GM23248 (cell line): ENCODE measurements at regions not wholly inside any gene's neighbourhood (a gene's known extent, or its start where the extent isn't known, plus 50 kb on each side); places are given as distances from the start of the nearest gene placed in this dataset.

Experiments
- DNase-seq: peaks from one replicate; pipeline ENCODE4 v3.0.0-alpha.2; 2015
- H2AFZ ChIP-seq: fragments of 200-600 bp; sonication (generic); 2 replicates; pipeline ENCODE4 v1.6.1; 2016; ENCODE audit warnings: antibody characterized with exemption
- H3F3A ChIP-seq: fragments of 200-600 bp; sonication (generic); 2 replicates; pipeline ENCODE4 v1.6.1; 2016; ENCODE audit warnings: mild to moderate bottlenecking, antibody characterized with exemption, mixed run types; ENCODE audit not compliant: insufficient read depth
- H3K27ac ChIP-seq: fragments of 200-600 bp; sonication (generic); 2 replicates; pipeline ENCODE4 v1.5.1; 2016; ENCODE audit warnings: mild to moderate bottlenecking
- H3K27me3 ChIP-seq: fragments of 200-600 bp; sonication (generic); replicated peaks from 2 replicates; pipeline ENCODE4 v1.6.1; 2016; ENCODE audit warnings: mild to moderate bottlenecking; ENCODE audit not compliant: insufficient read depth
- H3K36me3 ChIP-seq: fragments of 200-600 bp; sonication (generic); 2 replicates; pipeline ENCODE4 v1.6.1; 2016; ENCODE audit warnings: low read depth, mild to moderate bottlenecking
- H3K4me1 ChIP-seq: fragments of 200-600 bp; sonication (generic); 2 replicates; pipeline ENCODE4 v1.6.1; 2016; ENCODE audit warnings: mild to moderate bottlenecking; ENCODE audit not compliant: insufficient read depth
- H3K4me2 ChIP-seq: fragments of 200-600 bp; sonication (generic); one replicate; pipeline ENCODE4 v1.6.1; 2016; ENCODE audit warnings: mild to moderate bottlenecking; ENCODE audit not compliant: unreplicated experiment
- H3K4me3 ChIP-seq: fragments of 200-600 bp; sonication (generic); 2 replicates; pipeline ENCODE4 v1.5.1; 2016; ENCODE audit warnings: mild to moderate bottlenecking
- H3K79me2 ChIP-seq: fragments of 200-600 bp; sonication (generic); 2 replicates; pipeline ENCODE4 v1.6.1; 2016; ENCODE audit warnings: mild to moderate bottlenecking; ENCODE audit not compliant: insufficient read depth
- H3K9ac ChIP-seq: fragments of 200-600 bp; sonication (generic); 2 replicates; pipeline ENCODE4 v1.6.1; 2016; ENCODE audit warnings: mild to moderate bottlenecking
- H3K9me2 ChIP-seq: fragments of 200-600 bp; sonication (generic); 2 replicates; pipeline ENCODE4 v1.6.1; 2016; ENCODE audit warnings: mixed run types, mild to moderate bottlenecking, moderate library complexity; ENCODE audit not compliant: insufficient read depth
- H3K9me3 ChIP-seq: fragments of 200-600 bp; sonication (generic); one replicate; pipeline ENCODE4 v1.6.1; 2017; ENCODE audit warnings: low read depth
- H4K20me1 ChIP-seq: fragments of 200-600 bp; sonication (generic); 2 replicates; pipeline ENCODE4 v1.6.0; 2016; ENCODE audit not compliant: insufficient read depth
- EZH2 ChIP-seq: fragments of 200-600 bp; sonication (generic); IDR thresholded peaks from 2 replicates; pipeline ENCODE4 v1.6.1; 2018; ENCODE audit warnings: antibody characterized with exemption, mild to moderate bottlenecking; ENCODE audit not compliant: insufficient read depth, poor library complexity, severe bottlenecking
- EZH2phosphoT487 ChIP-seq: fragments of 200-600 bp; sonication (generic); IDR thresholded peaks from 2 replicates; pipeline ENCODE4 v1.6.1; 2018; ENCODE audit warnings: antibody characterized with exemption, moderate library complexity, mild to moderate bottlenecking, low read depth; ENCODE audit not compliant: insufficient read depth
- WGBS, 2 experiments: methylation state at CpG; one replicate each; pipeline ENCODE4 v1.1.6; 2015 to 2017; ENCODE audit warnings: low lambda C conversion rate in 2 of 2, low coverage in 1 of 2; ENCODE audit errors: missing lambda C conversion rate in 2 of 2; 5-methylcytosine and 5-hydroxymethylcytosine counted together
- in situ Hi-C: fragments of 300-500 bp; cut with MboI; formaldehyde crosslinking; loops from 2 replicates; pipeline ENCODE4 v1.15.0; 2020

- H4K20me1 ChIP-seq = no peaks in the 10 kb centered on the region
- H3K79me2 ChIP-seq = no peaks in the 10 kb centered on the region
- no peak for DNase-seq
- no peaks in the 10 kb centered on the region for H3K4me1 ChIP-seq
- 60 to 65% methylated on average over 3 of the region's 3 CpGs for WGBS, 2 experiments
- no peak overlapping the region for H3K27ac ChIP-seq
- no peak overlapping the region for H3K4me2 ChIP-seq
- H3K9ac ChIP-seq = no peak overlapping the region
- no peak overlapping the region for H3K4me3 ChIP-seq
- in situ Hi-C loops = no loop called here
- H3K27me3 ChIP-seq = no peaks in the 10 kb centered on the region
- TF ChIP-seq EZH2phosphoT487 (no peak), EZH2 (no peak)
- no peaks in the 10 kb centered on the region for H3F3A ChIP-seq
- H2AFZ ChIP-seq = no peak overlapping the region
- H3K36me3 ChIP-seq = no peaks in the 10 kb centered on the region
- H3K9me3 ChIP-seq = no peaks in the 10 kb centered on the region
- H3K9me2 ChIP-seq = no peaks in the 10 kb centered on the region
Measured at GRCh38 chr2:155872396-155872795, 460.1 kb downstream of the NR4A2 start.

- Histone ChIP-seq H3K9me3 (no peaks in the 10 kb centered on the region), H3K9me2 (no peaks in the 10 kb centered on the region), H2AFZ (no peak overlapping the region), H3F3A (no peaks in the 10 kb centered on the region), H3K9ac (no peak overlapping the region), H3K4me3 (no peak overlapping the region), H3K36me3 (no peaks in the 10 kb centered on the region), H3K27ac (no peak overlapping the region), H4K20me1 (no peaks in the 10 kb centered on the region), H3K79me2 (no peaks in the 10 kb centered on the region), H3K4me1 (no peaks in the 10 kb centered on the region), H3K4me2 (no peak overlapping the region), H3K27me3 (no peaks in the 10 kb centered on the region)
- 17 to 18% methylated on average over 4 of the region's 4 CpGs for WGBS, 2 experiments
- in situ Hi-C loops = no loop called here
- DNase-seq = no peak
- no peak for TF ChIP-seq EZH2
- no peak for TF ChIP-seq EZH2phosphoT487
Measured at GRCh38 chr2:155871940-155872339, 460.6 kb downstream of the NR4A2 start.

GRCh38 chr2:155867564-155867963 lies 465.0 kb downstream of the NR4A2 start:
- Histone ChIP-seq H3K4me3 (no peak overlapping the region), H3K4me1 (no peaks in the 10 kb centered on the region), H3K9ac (no peak overlapping the region), H3K9me2 (no peaks in the 10 kb centered on the region), H3F3A (no peaks in the 10 kb centered on the region), H4K20me1 (no peaks in the 10 kb centered on the region), H3K79me2 (no peaks in the 10 kb centered on the region), H3K9me3 (no peaks in the 10 kb centered on the region), H3K27ac (no peak overlapping the region), H2AFZ (no peak overlapping the region), H3K4me2 (no peak overlapping the region), H3K36me3 (no peaks in the 10 kb centered on the region), H3K27me3 (no peaks in the 10 kb centered on the region)
- in situ Hi-C loops = no loop called here
- WGBS, 2 experiments = 42 to 57% methylated on average over 3 of the region's 3 CpGs
- no peak for TF ChIP-seq EZH2phosphoT487
- TF ChIP-seq EZH2 = no peak
- no peak for DNase-seq

DNA sequence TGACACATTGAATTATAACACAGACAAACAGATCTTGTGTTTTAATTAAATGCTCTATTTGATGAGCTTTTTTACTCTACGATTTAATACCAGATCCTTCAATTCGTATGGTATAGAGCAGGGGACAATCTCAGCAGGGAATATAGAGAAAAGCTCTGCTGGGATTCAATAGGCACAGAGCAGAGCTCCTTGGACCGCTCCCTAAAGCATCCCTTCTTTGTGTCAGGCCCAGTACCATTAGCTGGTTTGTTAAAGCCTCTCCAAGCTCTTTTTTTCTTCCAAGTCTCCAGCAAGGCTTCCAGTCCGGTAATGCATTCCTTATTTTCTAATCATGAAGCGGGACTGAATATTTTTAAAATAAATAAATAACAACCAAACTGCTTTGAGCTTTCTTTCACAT lies 466.0 kb downstream of the NR4A2 start:
- H3K27me3 ChIP-seq = no peaks in the 10 kb centered on the region
- H3K79me2 ChIP-seq = no peaks in the 10 kb centered on the region
- no peaks in the 10 kb centered on the region for H3K4me1 ChIP-seq
- no peaks in the 10 kb centered on the region for H3K9me3 ChIP-seq
- TF ChIP-seq EZH2 (no peak), EZH2phosphoT487 (no peak)
- no peaks in the 10 kb centered on the region for H4K20me1 ChIP-seq
- no peaks in the 10 kb centered on the region for H3K9me2 ChIP-seq
- in situ Hi-C loops = no loop called here
- no peak for DNase-seq
- no peak overlapping the region for H3K4me3 ChIP-seq
- H3K4me2 ChIP-seq = no peak overlapping the region
- no peak overlapping the region for H3K27ac ChIP-seq
- H3F3A ChIP-seq = no peaks in the 10 kb centered on the region
- H3K9ac ChIP-seq = no peak overlapping the region
- no peaks in the 10 kb centered on the region for H3K36me3 ChIP-seq
- no peak overlapping the region for H2AFZ ChIP-seq
- WGBS, 2 experiments = 2% methylated on average over 5 of the region's 5 CpGs

DNA sequence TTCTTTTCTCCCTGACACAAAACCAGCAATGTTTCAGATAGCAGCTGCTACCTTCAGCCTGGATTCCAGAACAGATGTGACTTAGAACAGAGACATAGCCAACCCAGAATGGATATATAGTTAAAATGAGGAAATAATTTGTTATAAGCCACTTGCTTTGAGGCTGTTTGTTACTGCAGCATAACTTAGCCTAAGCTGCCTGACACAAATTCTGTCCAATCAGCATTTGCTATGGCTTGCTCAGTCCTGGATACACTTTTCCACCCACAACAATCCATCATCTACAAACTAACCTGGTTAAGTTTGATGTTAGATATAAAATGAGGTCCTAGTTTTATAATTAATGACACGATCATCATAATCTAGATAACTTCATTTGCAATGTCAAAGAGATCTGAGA lies 480.4 kb downstream of the NR4A2 start:
- no peaks in the 10 kb centered on the region for H3K9me2 ChIP-seq
- H3K9ac ChIP-seq = no peak overlapping the region
- WGBS, 2 experiments = 23 to 29% methylated on average over 1 of the region's 1 CpG
- H3K27me3 ChIP-seq = no peaks in the 10 kb centered on the region
- in situ Hi-C loops = no loop called here
- DNase-seq = no peak
- no peak overlapping the region for H3K27ac ChIP-seq
- no peak overlapping the region for H3K4me2 ChIP-seq
- no peaks in the 10 kb centered on the region for H3K36me3 ChIP-seq
- no peaks in the 10 kb centered on the region for H3F3A ChIP-seq
- no peaks in the 10 kb centered on the region for H3K79me2 ChIP-seq
- H4K20me1 ChIP-seq = no peaks in the 10 kb centered on the region
- no peak overlapping the region for H2AFZ ChIP-seq
- no peaks in the 10 kb centered on the region for H3K4me1 ChIP-seq
- no peak for TF ChIP-seq EZH2
- no peak for TF ChIP-seq EZH2phosphoT487
- H3K9me3 ChIP-seq = peaks cover 4% of the 10 kb centered on the region
- no peak overlapping the region for H3K4me3 ChIP-seq
